IMR-90 (cell line): ENCODE measurements at regions not wholly inside any gene's neighbourhood (a gene's known extent, or its start where the extent isn't known, plus 50 kb on each side); places are given as distances from the start of the nearest gene placed in this dataset.

Source experiments
- ATAC-seq: fragments of 200-7000 bp; cut with Tn5 transposase; 2 replicates; pipeline ENCODE4 v1.9.1; 2020; ENCODE audit warnings: low read depth, mild to moderate bottlenecking, moderate library complexity
- BruUV-seq: library from RNA; stranded (reverse); fragments of 400-500 nt; replicated peaks from 2 replicates; lab custom pipeline; 2021; lab: Mats Ljungman, UMichigan
- CTCF ChIA-PET: fragments of 300-600 bp; formaldehyde crosslinking; extraction: SDS; loops from one replicate; lab custom pipeline; 2021; ENCODE audit warnings: antibody characterized with exemption; lab: Yijun Ruan, JAX
- POLR2A ChIA-PET: fragments of 300-600 bp; sonication (Branson Sonifier 250); formaldehyde crosslinking; loops from one replicate; lab custom pipeline; 2022; ENCODE audit warnings: antibody characterized with exemption; ENCODE audit not compliant: unreplicated experiment; lab: Charles Lee
- DNase-seq: peaks from one replicate; pipeline ENCODE4 v3.0.0; 2013
- H2AFZ ChIP-seq: replicated peaks from 2 replicates; pipeline ENCODE3; 2013; ENCODE audit warnings: low read length, mild to moderate bottlenecking; ENCODE audit not compliant: poor library complexity
- H2AK5ac ChIP-seq: 2 replicates; pipeline ENCODE4 v1.6.1; 2013; ENCODE audit warnings: low read depth, low read length, inconsistent platforms
- H2AK9ac ChIP-seq: replicated peaks from 2 replicates; pipeline ENCODE3; 2013; ENCODE audit warnings: mild to moderate bottlenecking, low read depth, low read length, moderate library complexity; ENCODE audit not compliant: poor library complexity
- H2BK120ac ChIP-seq: 2 replicates; pipeline ENCODE4 v1.6.1; 2013; ENCODE audit warnings: low read depth, low read length, inconsistent platforms
- H2BK15ac ChIP-seq: 3 replicates; pipeline ENCODE4 v1.6.1; 2013; ENCODE audit warnings: low read depth, low read length, inconsistent platforms
- H2BK20ac ChIP-seq: 2 replicates; pipeline ENCODE4 v1.6.1; 2013; ENCODE audit warnings: low read depth, mild to moderate bottlenecking, inconsistent platforms, low read length, moderate library complexity
- H2BK5ac ChIP-seq: 2 replicates; pipeline ENCODE4 v1.6.1; 2013; ENCODE audit warnings: mild to moderate bottlenecking, low read depth, low read length, inconsistent platforms; ENCODE audit not compliant: poor library complexity, severe bottlenecking
- H3K14ac ChIP-seq: replicated peaks from 2 replicates; pipeline ENCODE4 v1.6.1; 2013; ENCODE audit warnings: low read depth, low read length, inconsistent platforms
- H3K18ac ChIP-seq: 2 replicates; pipeline ENCODE4 v1.6.1; 2013; ENCODE audit warnings: low read depth, low read length, control low read depth
- H3K23ac ChIP-seq: 2 replicates; pipeline ENCODE4 v1.6.1; 2013; ENCODE audit warnings: low read depth, low read length, inconsistent platforms
- H3K27ac ChIP-seq: 2 replicates; pipeline ENCODE4 v1.5.1; 2013; ENCODE audit warnings: mild to moderate bottlenecking, control low read depth, low read length; ENCODE audit not compliant: insufficient read depth
- H3K27me3 ChIP-seq: 2 replicates; pipeline ENCODE4 v1.6.1; 2013; ENCODE audit warnings: low read length; ENCODE audit not compliant: control insufficient read depth, insufficient read depth
- H3K36me3 ChIP-seq: 2 replicates; pipeline ENCODE4 v1.6.1; 2013; ENCODE audit warnings: low read length, mixed read lengths; ENCODE audit not compliant: control insufficient read depth, insufficient read depth
- H3K4ac ChIP-seq: 2 replicates; pipeline ENCODE4 v1.6.1; 2013; ENCODE audit warnings: low read depth, low read length, inconsistent platforms
- H3K4me1 ChIP-seq: 2 replicates; pipeline ENCODE4 v1.6.1; 2013; ENCODE audit warnings: low read length, mixed read lengths; ENCODE audit not compliant: control insufficient read depth, insufficient read depth
- H3K4me2 ChIP-seq: 2 replicates; pipeline ENCODE4 v1.6.1; 2013; ENCODE audit warnings: low read depth, mild to moderate bottlenecking, control low read depth, low read length, moderate library complexity
- H3K4me3 ChIP-seq: 2 replicates; pipeline ENCODE4 v1.5.1; 2013; ENCODE audit warnings: low read depth, mild to moderate bottlenecking, control low read depth, low read length, moderate library complexity; ENCODE audit not compliant: insufficient read depth
- H3K56ac ChIP-seq: 2 replicates; pipeline ENCODE4 v1.6.1; 2013; ENCODE audit warnings: low read length, inconsistent platforms; ENCODE audit not compliant: insufficient read depth; ENCODE audit errors: extremely low read depth
- H3K79me1 ChIP-seq, 2 experiments: 2 replicates each; pipeline ENCODE4 v1.6.1; 2013; ENCODE audit warnings: low read length in 2 of 2, inconsistent platforms in 1 of 2, low read depth in 1 of 2
- H3K9ac ChIP-seq: 2 replicates; pipeline ENCODE4 v1.6.1; 2013; ENCODE audit warnings: low read depth, low read length, control low read depth
- H3K9me1 ChIP-seq: 2 replicates; pipeline ENCODE4 v1.6.1; 2013; ENCODE audit warnings: low read length, inconsistent platforms; ENCODE audit not compliant: insufficient read depth
- H3K9me3 ChIP-seq: 2 replicates; pipeline ENCODE4 v1.6.1; 2013; ENCODE audit warnings: low read length; ENCODE audit not compliant: control insufficient read depth, insufficient read depth
- H4K20me1 ChIP-seq: 2 replicates; pipeline ENCODE4 v1.6.1; 2013; ENCODE audit warnings: low read length, inconsistent platforms; ENCODE audit not compliant: insufficient read depth
- H4K5ac ChIP-seq: 2 replicates; pipeline ENCODE4 v1.6.1; 2013; ENCODE audit warnings: mild to moderate bottlenecking, low read depth, low read length, control low read depth
- H4K8ac ChIP-seq, 2 experiments: 2 replicates each; pipeline ENCODE4 v1.6.1; 2013; ENCODE audit warnings: low read depth in 2 of 2, low read length in 2 of 2, control low read depth in 1 of 2, inconsistent platforms in 1 of 2
- H4K91ac ChIP-seq: 2 replicates; pipeline ENCODE4 v1.6.1; 2013; ENCODE audit warnings: low read depth, low read length, inconsistent platforms; ENCODE audit not compliant: insufficient read depth
- BHLHE40 ChIP-seq: fragments of 150-350 bp; IDR thresholded peaks from 2 replicates; pipeline ENCODE4 v1.6.1; 2016; ENCODE audit warnings: mild to moderate bottlenecking, low read depth, low read length
- CEBPB ChIP-seq: IDR thresholded peaks from 2 replicates; pipeline ENCODE4 v1.6.1; 2012; ENCODE audit warnings: low read depth, low read length, improper control_type of control experiment
- CHD1 ChIP-seq: IDR thresholded peaks from 2 replicates; pipeline ENCODE4 v1.6.1; 2012; ENCODE audit warnings: low read depth, low read length, improper control_type of control experiment
- FOS ChIP-seq: fragments of 150-350 bp; IDR thresholded peaks from 2 replicates; pipeline ENCODE4 v1.6.1; 2016; ENCODE audit warnings: low read depth, low read length
- MAFK ChIP-seq: IDR thresholded peaks from 2 replicates; pipeline ENCODE4 v1.6.1; 2012; ENCODE audit warnings: low read depth, low read length, improper control_type of control experiment
- MAZ ChIP-seq: IDR thresholded peaks from 2 replicates; pipeline ENCODE4 v1.6.1; 2012; ENCODE audit warnings: low read depth, mild to moderate bottlenecking, low read length, improper control_type of control experiment, moderate library complexity, borderline replicate concordance
- MXI1 ChIP-seq: IDR thresholded peaks from 2 replicates; pipeline ENCODE4 v1.6.1; 2012; ENCODE audit warnings: low read depth, mild to moderate bottlenecking, low read length, moderate library complexity, borderline replicate concordance
- NFE2L2 ChIP-seq: fragments of 150-350 bp; IDR thresholded peaks from 2 replicates; pipeline ENCODE4 v1.6.1; 2016; ENCODE audit warnings: low read depth, mild to moderate bottlenecking, low read length
- POLR2A ChIP-seq: IDR thresholded peaks from 2 replicates; pipeline ENCODE4 v1.6.1; 2012; ENCODE audit warnings: mild to moderate bottlenecking, low read depth, low read length
- RAD21 ChIP-seq: IDR thresholded peaks from 2 replicates; pipeline ENCODE4 v1.6.1; 2012; ENCODE audit warnings: low read length, improper control_type of control experiment
- RCOR1 ChIP-seq: IDR thresholded peaks from 2 replicates; pipeline ENCODE4 v1.6.1; 2012; ENCODE audit warnings: mild to moderate bottlenecking, low read length, improper control_type of control experiment; ENCODE audit not compliant: insufficient replicate concordance
- RFX5 ChIP-seq: IDR thresholded peaks from 2 replicates; pipeline ENCODE4 v1.8.0; 2012; ENCODE audit warnings: low read depth, mild to moderate bottlenecking, low read length, moderate library complexity
- SMC3 ChIP-seq: fragments of 150-350 bp; IDR thresholded peaks from 2 replicates; pipeline ENCODE4 v1.6.1; 2016; ENCODE audit warnings: low read depth, mild to moderate bottlenecking, antibody characterized with exemption, low read length, moderate library complexity
- WGBS, 2 experiments: methylation state at CpG; one replicate each; pipeline versions ENCODE4 v1.1.5 to v1.1.7; 2013; ENCODE audit warnings: missing lambda C conversion rate in 2 of 2; ENCODE audit not compliant: insufficient read length in 1 of 2; ENCODE audit errors: extremely low coverage in 2 of 2; 5-methylcytosine and 5-hydroxymethylcytosine counted together
- dilution Hi-C: fragments of 300-500 bp; cut with HindIII; formaldehyde crosslinking; loops from one replicate; pipeline ENCODE4 v1.14.3; 2018; ENCODE audit warnings: low sequenced_read_pairs; ENCODE audit not compliant: unreplicated experiment
- in situ Hi-C: fragments of 300-500 bp; cut with MboI; formaldehyde crosslinking; loops from 3 replicates; pipeline ENCODE4 v1.14.3; 2019; ENCODE audit warnings: low sequenced_read_pairs, inconsistent platforms, mixed read lengths
- intact Hi-C: fragments of 100-400 bp; cut with micrococcal nuclease; formaldehyde crosslinking; loops from 2 replicates; pipeline ENCODE4 v1.10.0; 2022
- TF ChIP-seq, protein P1 (sequence below): conservative IDR thresholded peaks from 2 replicates; pipeline ENCODE4 v1.5.1; 2012; ENCODE audit warnings: mild to moderate bottlenecking, low read depth, low read length, improper control_type of control experiment
- TF ChIP-seq, protein P2 (sequence below): fragments of 150-350 bp; IDR thresholded peaks from 2 replicates; pipeline ENCODE4 v1.6.1; 2016; ENCODE audit warnings: low read depth, mild to moderate bottlenecking, low read length, moderate library complexity, borderline replicate concordance

DNA sequence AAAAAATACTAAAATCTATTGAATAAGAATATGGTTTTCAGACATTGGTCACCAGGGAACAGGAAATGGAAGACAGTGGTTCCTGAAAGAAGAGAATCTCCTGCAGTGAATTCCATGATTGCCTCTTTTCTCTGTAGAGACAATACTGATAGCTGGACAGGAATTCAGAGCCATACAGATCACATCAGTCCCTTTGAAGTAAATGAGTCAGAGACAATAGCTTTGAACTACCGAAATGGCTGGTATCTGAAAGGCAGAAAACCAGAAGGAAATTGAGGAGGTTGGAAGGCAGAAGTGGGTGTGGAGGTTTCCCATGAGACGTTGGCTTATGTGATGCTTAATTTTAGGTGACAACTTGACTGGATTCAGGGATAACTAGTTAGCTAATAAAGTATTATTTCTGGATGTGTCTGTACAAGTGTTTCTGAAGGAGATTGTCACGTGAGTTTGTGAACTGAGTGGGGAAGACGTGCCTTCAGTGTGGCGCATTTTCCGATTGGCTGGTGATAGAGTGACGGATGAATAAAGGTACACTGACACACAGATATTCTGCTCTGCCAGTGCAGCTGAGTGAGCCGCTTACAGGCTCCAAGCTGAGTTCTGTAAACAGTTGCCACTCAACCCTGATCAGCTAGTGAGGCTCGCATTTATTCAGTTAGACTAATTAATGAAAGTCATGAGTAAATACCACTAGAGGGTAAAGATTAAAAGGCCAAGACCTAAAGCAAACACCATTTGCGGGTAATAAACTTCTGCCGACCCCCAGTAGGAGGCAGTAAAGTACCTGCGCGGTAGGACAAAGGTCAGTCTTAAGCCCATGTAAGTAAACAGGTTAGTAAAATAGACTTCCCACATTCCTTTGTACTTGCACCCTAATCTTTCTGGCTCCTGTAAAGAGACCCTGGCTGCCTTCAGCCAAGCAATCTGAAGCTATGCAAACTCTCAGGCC, 1298.6 kb downstream of the SI start:
- CTCF ChIA-PET: no interaction called here
- no peak overlapping the region for H3K4me3 ChIP-seq
- H2AFZ ChIP-seq: no peak overlapping the region
- H3K23ac ChIP-seq: no peak overlapping the region
- intact Hi-C loops: no loop called here
- no peak overlapping the region for H4K8ac ChIP-seq
- H3K9me1 ChIP-seq: no peaks in the 10 kb centered on the region
- no peaks in the 10 kb centered on the region for H3K79me1 ChIP-seq
- POLR2A ChIA-PET: no interaction called here
- DNase-seq (no peak), ATAC-seq (no peak)
- dilution Hi-C loops: no loop called here
- H3K56ac ChIP-seq: no peak overlapping the region
- H2BK5ac ChIP-seq: no peak overlapping the region
- no peak overlapping the region for H2BK20ac ChIP-seq
- no CpG with 5 or more reads among the region's 13 CpGs for WGBS, 2 experiments
- H2BK120ac ChIP-seq: no peak overlapping the region
- H4K5ac ChIP-seq: no peak overlapping the region
- H3K4me1 ChIP-seq: no peaks in the 10 kb centered on the region
- H3K18ac ChIP-seq: no peak overlapping the region
- H4K20me1 ChIP-seq: no peaks in the 10 kb centered on the region
- no TSS peak for BruUV-seq
- H3K36me3 ChIP-seq: no peaks in the 10 kb centered on the region
- no peak overlapping the region for H2BK15ac ChIP-seq
- no peak overlapping the region for H2AK9ac ChIP-seq
- peaks cover 4% of the 10 kb centered on the region; the same call in 1 of the 2 replicates for H3K9me3 ChIP-seq
- no peak overlapping the region for H3K27ac ChIP-seq
- H2AK5ac ChIP-seq: no peak overlapping the region
- H3K4me2 ChIP-seq: no peak overlapping the region
- no peak overlapping the region for H4K91ac ChIP-seq
- no peak overlapping the region for H3K4ac ChIP-seq
- in situ Hi-C loops: no loop called here
- no peak overlapping the region for H3K14ac ChIP-seq
- no peaks in the 10 kb centered on the region for H3K27me3 ChIP-seq
- H3K9ac ChIP-seq: no peak overlapping the region
- no peak for TF ChIP-seq FOS
- TF ChIP-seq CEBPB: no peak
- TF ChIP-seq, protein P1, sequence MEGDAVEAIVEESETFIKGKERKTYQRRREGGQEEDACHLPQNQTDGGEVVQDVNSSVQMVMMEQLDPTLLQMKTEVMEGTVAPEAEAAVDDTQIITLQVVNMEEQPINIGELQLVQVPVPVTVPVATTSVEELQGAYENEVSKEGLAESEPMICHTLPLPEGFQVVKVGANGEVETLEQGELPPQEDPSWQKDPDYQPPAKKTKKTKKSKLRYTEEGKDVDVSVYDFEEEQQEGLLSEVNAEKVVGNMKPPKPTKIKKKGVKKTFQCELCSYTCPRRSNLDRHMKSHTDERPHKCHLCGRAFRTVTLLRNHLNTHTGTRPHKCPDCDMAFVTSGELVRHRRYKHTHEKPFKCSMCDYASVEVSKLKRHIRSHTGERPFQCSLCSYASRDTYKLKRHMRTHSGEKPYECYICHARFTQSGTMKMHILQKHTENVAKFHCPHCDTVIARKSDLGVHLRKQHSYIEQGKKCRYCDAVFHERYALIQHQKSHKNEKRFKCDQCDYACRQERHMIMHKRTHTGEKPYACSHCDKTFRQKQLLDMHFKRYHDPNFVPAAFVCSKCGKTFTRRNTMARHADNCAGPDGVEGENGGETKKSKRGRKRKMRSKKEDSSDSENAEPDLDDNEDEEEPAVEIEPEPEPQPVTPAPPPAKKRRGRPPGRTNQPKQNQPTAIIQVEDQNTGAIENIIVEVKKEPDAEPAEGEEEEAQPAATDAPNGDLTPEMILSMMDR: no peak
- TF ChIP-seq POLR2A: no peak
- TF ChIP-seq MAFK: no peak
- no peak for TF ChIP-seq RFX5
- no peak for TF ChIP-seq CHD1
- TF ChIP-seq MAZ: no peak
- TF ChIP-seq, protein P2, sequence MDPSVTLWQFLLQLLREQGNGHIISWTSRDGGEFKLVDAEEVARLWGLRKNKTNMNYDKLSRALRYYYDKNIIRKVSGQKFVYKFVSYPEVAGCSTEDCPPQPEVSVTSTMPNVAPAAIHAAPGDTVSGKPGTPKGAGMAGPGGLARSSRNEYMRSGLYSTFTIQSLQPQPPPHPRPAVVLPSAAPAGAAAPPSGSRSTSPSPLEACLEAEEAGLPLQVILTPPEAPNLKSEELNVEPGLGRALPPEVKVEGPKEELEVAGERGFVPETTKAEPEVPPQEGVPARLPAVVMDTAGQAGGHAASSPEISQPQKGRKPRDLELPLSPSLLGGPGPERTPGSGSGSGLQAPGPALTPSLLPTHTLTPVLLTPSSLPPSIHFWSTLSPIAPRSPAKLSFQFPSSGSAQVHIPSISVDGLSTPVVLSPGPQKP: no peak
- no peak for TF ChIP-seq BHLHE40
- TF ChIP-seq RCOR1: no peak
- no peak for TF ChIP-seq RAD21
- TF ChIP-seq SMC3: no peak
- no peak for TF ChIP-seq NFE2L2
- TF ChIP-seq MXI1: no peak
